ENCODE measurements at regions not wholly inside any gene's neighbourhood (a gene's known extent, or its start where the extent isn't known, plus 50 kb on each side); places are given as distances from the start of the nearest gene placed in this dataset.

DNA sequence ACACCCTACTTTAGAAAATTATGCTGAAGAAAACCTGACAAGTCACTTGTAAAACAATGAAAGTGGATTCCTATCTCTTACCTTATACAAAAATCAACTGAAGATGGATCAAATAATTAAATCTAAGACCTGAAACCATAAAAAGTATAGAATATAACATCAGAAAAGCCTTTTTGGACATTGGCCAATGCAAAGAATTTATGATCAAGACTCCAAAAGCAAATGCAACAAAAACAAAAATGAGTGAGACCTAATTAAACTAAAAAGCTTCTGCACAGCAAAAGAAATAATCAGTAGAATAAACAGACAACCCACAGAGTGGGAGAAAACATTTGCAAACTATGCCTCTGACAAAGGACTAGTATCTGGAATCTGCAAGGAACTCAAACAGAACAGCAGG, 303.0 kb upstream of the CDH9 start:
- ChIA-PET CTCF (no interaction called here), POLR2A (no interaction called here)
- no peak for TF ChIP-seq CTCF (IDR thresholded peaks at IDR 0.05; ENCODE audit: control extremely low read depth, extremely low read depth, low read depth, missing control alignments)
- no peak for DNase-seq (ENCODE audit: extremely low spot score)

DNA sequence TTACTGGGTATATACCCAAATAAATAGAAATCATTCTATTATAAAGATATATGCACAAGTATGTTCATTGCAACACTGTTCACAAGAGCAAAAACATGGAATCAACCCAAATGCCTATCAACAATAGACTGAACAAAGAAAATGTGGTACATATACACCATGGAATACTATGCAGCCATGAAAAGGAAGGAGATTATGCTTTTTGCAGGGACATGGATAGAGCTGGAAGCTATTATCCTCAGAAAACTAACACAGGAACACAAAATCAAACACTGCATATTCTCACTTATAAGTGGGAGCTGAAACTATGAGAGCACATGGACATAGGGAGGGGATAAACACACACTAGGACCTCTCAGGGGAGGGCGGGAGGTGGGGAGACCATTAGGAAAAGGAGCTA, 298.4 kb upstream of the CDH9 start:
- ChIA-PET CTCF (no interaction called here), POLR2A (no interaction called here)
- TF ChIP-seq CTCF (IDR thresholded peaks at IDR 0.05; ENCODE audit: control extremely low read depth, extremely low read depth, low read depth, missing control alignments) = no peak
- no peak for DNase-seq (ENCODE audit: extremely low spot score)

DNA sequence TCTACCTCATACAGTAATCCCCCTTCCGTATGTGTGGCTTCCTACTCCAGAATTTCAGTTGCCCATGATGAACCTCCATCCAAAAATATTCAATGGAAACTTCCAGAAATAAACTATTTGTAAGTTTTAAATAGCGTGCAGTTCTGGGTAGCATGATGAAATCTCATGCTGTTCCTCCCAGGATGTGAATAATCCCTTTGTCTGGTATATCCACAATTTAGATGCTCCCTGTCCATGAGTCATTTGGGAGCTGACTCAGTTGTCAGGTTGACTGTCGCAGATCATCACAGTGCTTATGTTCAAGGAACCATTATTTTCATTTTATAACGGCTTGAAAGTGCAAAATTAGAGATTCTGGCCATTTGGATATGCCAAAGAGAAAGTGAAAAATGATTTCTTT, 290.1 kb upstream of the CDH9 start:
- no peak for TF ChIP-seq CTCF (IDR thresholded peaks at IDR 0.05; ENCODE audit: control extremely low read depth, extremely low read depth, low read depth, missing control alignments)
- no peak for DNase-seq (ENCODE audit: extremely low spot score)
- ChIA-PET POLR2A (no interaction called here), CTCF (interaction anchor here (0.7 kb wide), 1 partner anchor 24 kb away, joined by 3 read pairs; no protein-coding TSS in a partner anchor)

- DNase-seq (ENCODE audit: extremely low spot score) = no peak
- TF ChIP-seq CTCF (IDR thresholded peaks at IDR 0.05; ENCODE audit: control extremely low read depth, extremely low read depth, low read depth, missing control alignments) = no peak
- CTCF ChIA-PET = no interaction called here
- POLR2A ChIA-PET = no interaction called here
Measured at GRCh38 chr5:27325513-27325912, 287.1 kb upstream of the CDH9 start.

DNA sequence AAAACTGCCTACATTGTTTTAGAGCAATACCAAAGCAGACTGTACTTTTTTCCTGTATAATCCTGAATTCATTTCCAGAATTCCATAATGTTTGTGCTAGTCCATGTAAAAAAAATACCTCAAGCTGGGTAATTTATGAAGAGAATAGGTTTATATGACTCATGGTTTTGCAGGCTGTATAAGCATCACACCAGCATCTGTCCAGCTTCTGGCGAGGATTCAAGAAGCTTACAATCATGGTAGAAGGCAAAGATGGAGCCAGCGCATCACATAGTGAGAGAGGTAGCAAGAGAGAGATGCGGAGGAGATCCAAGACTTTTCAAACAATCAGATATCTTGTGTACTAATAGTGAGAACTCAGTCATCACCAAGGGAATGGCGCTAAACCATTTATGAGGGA, 280.3 kb upstream of the CDH9 start:
- POLR2A ChIA-PET = no interaction called here
- no peak for DNase-seq (ENCODE audit: extremely low spot score)
- no peak for TF ChIP-seq CTCF (IDR thresholded peaks at IDR 0.05; ENCODE audit: control extremely low read depth, extremely low read depth, low read depth, missing control alignments)
- CTCF ChIA-PET = interaction anchor here (0.7 kb wide), 1 partner anchor 12 kb away, joined by 3 read pairs; no protein-coding TSS in a partner anchor

GRCh38 chr5:27316271-27316650, 277.9 kb upstream of the CDH9 start:
- CTCF ChIA-PET = no interaction called here
- POLR2A ChIA-PET = no interaction called here
- no peak for TF ChIP-seq CTCF (IDR thresholded peaks at IDR 0.05; ENCODE audit: control extremely low read depth, extremely low read depth, low read depth, missing control alignments)
- DNase-seq (ENCODE audit: extremely low spot score) = no peak

All from GM10248 (cell line).